ENCODE measurements at regions not wholly inside any gene's neighbourhood (a gene's known extent, or its start where the extent isn't known, plus 50 kb on each side); places are given as distances from the start of the nearest gene placed in this dataset.
A peak's percentile ranks its signal among the peaks of the same experiment; 100 is the strongest.

GRCh38 chr13:108527844-108528243 lies 101.6 kb upstream of the MYO16 start:
- Histone ChIP-seq H3K27ac (ENCODE audit: extremely low read depth, low read depth, low read length) (no peak overlapping the region; the same call in 2 of the 3 replicates), H3K27me3 (ENCODE audit: control insufficient read depth in 2 of 2, insufficient read depth in 2 of 2, low read length in 2 of 2) (no peaks in the 10 kb centered on the region), H3K4me2 (ENCODE audit: insufficient read depth, low read length) (no peak overlapping the region), H3K36me3 (ENCODE audit: control insufficient read depth, insufficient read depth, low read length) (no peaks in the 10 kb centered on the region), H4K20me1 (replicated peaks; ENCODE audit: control insufficient read depth, insufficient read depth, low read length) (no peaks in the 10 kb centered on the region), H3K79me2 (ENCODE audit: control insufficient read depth, insufficient read depth, low read length) (no peaks in the 10 kb centered on the region), H3K4me3 (no peak overlapping the region), H2AFZ (ENCODE audit: low read depth, low read length) (peak overlapping the region; percentile 40; the same call in 1 of the 2 replicates), H3K9me3 (replicated peaks; ENCODE audit: control insufficient read depth, insufficient read depth, low read depth, low read length) (no peaks in the 10 kb centered on the region), H3K4me1 (replicated peaks in 1 of 2; ENCODE audit: control insufficient read depth in 2 of 2, insufficient read depth in 2 of 2, low read length in 2 of 2) (no peaks in the 10 kb centered on the region; a peak in 1 of 5 replicates), H3K9me1 (ENCODE audit: control insufficient read depth, insufficient read depth, low read length) (no peaks in the 10 kb centered on the region), H3K9ac (ENCODE audit: insufficient read depth in 1 of 2, low read depth in 2 of 2, low read length in 2 of 2) (no peak overlapping the region)
- ATAC-seq (no peak), DNase-seq (ENCODE audit: extremely low read depth in 1 of 4, low spot score in 3 of 4) (peak in 1 of 4 experiments; percentile 3), FAIRE-seq (no peak)
- CTCF ChIA-PET (ENCODE audit: low intra/inter-chr PET ratio): no interaction called here
- in situ Hi-C loops (cut with MboI): no loop called here
- intact Hi-C loops (cut with micrococcal nuclease): no loop called here
- TF ChIP-seq POLR2G (IDR thresholded peaks at IDR 0.05; ENCODE audit: low read depth, low read length) (no peak), ATF7 (IDR thresholded peaks at IDR 0.05) (no peak), MEIS2 (IDR thresholded peaks at IDR 0.05; ENCODE audit: partially characterized antibody) (peak; percentile 49), CXXC5 (CRISPR knock-in tag; IDR thresholded peaks at IDR 0.05) (no peak), ATF1 (CRISPR knock-in tag; IDR thresholded peaks at IDR 0.05) (no peak), ATF1 (tag; IDR thresholded peaks at IDR 0.05) (no peak), IRF9 (tag; IDR thresholded peaks at IDR 0.05) (no peak), CBX3 (IDR thresholded peaks at IDR 0.05; ENCODE audit: borderline replicate concordance in 1 of 2, low read length in 2 of 2) (no peak)
- POLR2A ChIA-PET: no interaction called here
- no TSS peak for BruUV-seq (replicated peaks)
- 24% methylated on average over 1 of the region's 1 CpG for WGBS (ENCODE audit: insufficient coverage, low coverage, missing lambda C conversion rate)

Data from K562 (cell line).